H9 (cell line): ENCODE measurements at regions not wholly inside any gene's neighbourhood (a gene's known extent, or its start where the extent isn't known, plus 50 kb on each side); places are given as distances from the start of the nearest gene placed in this dataset.
A peak's percentile ranks its signal among the peaks of the same experiment; 100 is the strongest.

Source experiments
- DNase-seq: peaks from one replicate; pipeline ENCODE4 v3.0.0-alpha.2; 2017
- H2AFZ ChIP-seq: one replicate; pipeline ENCODE4 v1.6.1; 2013; ENCODE audit warnings: mild to moderate bottlenecking, low read length, control low read depth, moderate library complexity
- H2AK5ac ChIP-seq: 2 replicates; pipeline ENCODE4 v1.6.1; 2013; ENCODE audit warnings: low read length, control low read depth, mixed read lengths; ENCODE audit not compliant: insufficient read length
- H2BK120ac ChIP-seq: one replicate; pipeline ENCODE4 v1.6.1; 2013; ENCODE audit warnings: low read depth, mild to moderate bottlenecking, low read length, control low read depth, inconsistent platforms; ENCODE audit not compliant: poor library complexity, severe bottlenecking
- H2BK12ac ChIP-seq: 2 replicates; pipeline ENCODE4 v1.6.1; 2013; ENCODE audit warnings: low read length, control low read depth, mixed read lengths, low read depth; ENCODE audit not compliant: insufficient read length
- H2BK15ac ChIP-seq: 2 replicates; pipeline ENCODE4 v1.6.1; 2013; ENCODE audit warnings: low read depth, low read length, control low read depth
- H2BK20ac ChIP-seq: one replicate; pipeline ENCODE4 v1.6.1; 2013; ENCODE audit warnings: low read depth, mild to moderate bottlenecking, low read length, control low read depth, inconsistent platforms; ENCODE audit not compliant: poor library complexity, severe bottlenecking
- H2BK5ac ChIP-seq: 2 replicates; pipeline ENCODE4 v1.6.1; 2013; ENCODE audit warnings: low read length, control low read depth, mixed read lengths; ENCODE audit not compliant: insufficient read length
- H3K14ac ChIP-seq: 2 replicates; pipeline ENCODE4 v1.6.1; 2013; ENCODE audit warnings: low read length, control low read depth; ENCODE audit not compliant: insufficient read depth
- H3K18ac ChIP-seq: 2 replicates; pipeline ENCODE4 v1.6.1; 2013; ENCODE audit warnings: low read depth, mild to moderate bottlenecking, mixed read lengths, low read length, control low read depth; ENCODE audit not compliant: insufficient read length
- H3K23ac ChIP-seq: 2 replicates; pipeline ENCODE4 v1.6.1; 2013; ENCODE audit warnings: low read length, control low read depth, mixed read lengths, low read depth; ENCODE audit not compliant: insufficient read length
- H3K23me2 ChIP-seq: 2 replicates; pipeline ENCODE4 v1.6.1; 2013; ENCODE audit warnings: low read depth, mild to moderate bottlenecking, mixed read lengths, low read length, control low read depth; ENCODE audit not compliant: insufficient read length, poor library complexity, severe bottlenecking
- H3K27ac ChIP-seq: 2 replicates; pipeline ENCODE4 v1.5.1; 2013; ENCODE audit warnings: low read length, control low read depth, mixed read lengths, low read depth; ENCODE audit not compliant: insufficient read length
- H3K27me3 ChIP-seq: 2 replicates; pipeline ENCODE4 v1.6.1; 2013; ENCODE audit warnings: low read length, control low read depth, inconsistent platforms; ENCODE audit not compliant: insufficient read depth
- H3K4ac ChIP-seq: 2 replicates; pipeline ENCODE4 v1.6.1; 2013; ENCODE audit warnings: low read depth, mild to moderate bottlenecking, control low read depth, inconsistent platforms, low read length, moderate library complexity
- H3K4me1 ChIP-seq: 2 replicates; pipeline ENCODE4 v1.6.1; 2013; ENCODE audit warnings: low read length, control low read depth, inconsistent platforms; ENCODE audit not compliant: insufficient read depth
- H3K4me2 ChIP-seq: 2 replicates; pipeline ENCODE4 v1.6.1; 2013; ENCODE audit warnings: low read length, control low read depth, mixed read lengths; ENCODE audit not compliant: insufficient read length, insufficient read depth
- H3K56ac ChIP-seq: 2 replicates; pipeline ENCODE4 v1.6.1; 2013; ENCODE audit warnings: low read depth, mild to moderate bottlenecking, mixed read lengths, low read length, control low read depth; ENCODE audit not compliant: insufficient read length
- H3K79me1 ChIP-seq: 2 replicates; pipeline ENCODE4 v1.6.1; 2013; ENCODE audit warnings: low read depth, mild to moderate bottlenecking, moderate library complexity, low read length, control low read depth, inconsistent platforms; ENCODE audit not compliant: insufficient read depth, poor library complexity, severe bottlenecking
- H3K79me2 ChIP-seq: 2 replicates; pipeline ENCODE4 v1.6.1; 2013; ENCODE audit warnings: low read length, control low read depth, inconsistent platforms; ENCODE audit not compliant: insufficient read depth
- H3K9ac ChIP-seq: 2 replicates; pipeline ENCODE4 v1.6.1; 2013; ENCODE audit warnings: low read length, control low read depth, mixed read lengths; ENCODE audit not compliant: insufficient read length; ENCODE audit errors: extremely low read depth
- H3K9me3 ChIP-seq: one replicate; pipeline ENCODE4 v1.6.1; 2013; ENCODE audit warnings: low read depth, low read length, inconsistent platforms; ENCODE audit not compliant: control insufficient read depth
- H3T11ph ChIP-seq: one replicate; pipeline ENCODE4 v1.6.1; 2013; ENCODE audit warnings: mild to moderate bottlenecking, low read length, control low read depth, inconsistent platforms
- H4K20me1 ChIP-seq: one replicate; pipeline ENCODE4 v1.6.1; 2013; ENCODE audit not compliant: control insufficient read depth, insufficient read length, insufficient read depth
- H4K5ac ChIP-seq: 2 replicates; pipeline ENCODE4 v1.6.1; 2013; ENCODE audit warnings: low read depth, mild to moderate bottlenecking, mixed read lengths, low read length, control low read depth; ENCODE audit not compliant: insufficient read length
- H4K8ac ChIP-seq: replicated peaks from 2 replicates; pipeline ENCODE4 v1.6.1; 2013; ENCODE audit warnings: low read length, control low read depth, mixed read lengths, low read depth; ENCODE audit not compliant: insufficient read length
- H4K91ac ChIP-seq: 2 replicates; pipeline ENCODE4 v1.6.1; 2013; ENCODE audit warnings: low read depth, mild to moderate bottlenecking, moderate library complexity, mixed read lengths, low read length, control low read depth; ENCODE audit not compliant: insufficient read length
- H3K27ac Mint-ChIP-seq, 3 experiments: 2 replicates in 2 of 3; 3 replicates in 1 of 3; pipeline ENCODE4 v1.8.0; 2020 to 2021; ENCODE audit warnings: mixed read lengths in 3 of 3, mild to moderate bottlenecking in 1 of 3, moderate library complexity in 1 of 3
- H3K27me3 Mint-ChIP-seq: 2 replicates; pipeline ENCODE4 v1.8.0; 2021; ENCODE audit warnings: low read depth, mild to moderate bottlenecking, moderate library complexity, mixed read lengths
- H3K36me3 Mint-ChIP-seq, 3 experiments: 2 replicates in 2 of 3; 3 replicates in 1 of 3; pipeline ENCODE4 v1.8.0; 2020 to 2021; ENCODE audit warnings: low read depth in 3 of 3, mixed read lengths in 3 of 3; ENCODE audit not compliant: insufficient read depth in 1 of 3
- H3K4me1 Mint-ChIP-seq, 2 experiments: 2 replicates each; pipeline ENCODE4 v1.8.0; 2020; ENCODE audit warnings: mixed read lengths in 2 of 2
- H3K4me3 Mint-ChIP-seq, 2 experiments: 2 replicates in 1 of 2; 3 replicates in 1 of 2; pipeline ENCODE4 v1.8.0; 2020 to 2021; ENCODE audit warnings: mild to moderate bottlenecking in 2 of 2, mixed read lengths in 2 of 2, moderate library complexity in 1 of 2
- H3K9me3 Mint-ChIP-seq, 2 experiments: 2 replicates in 1 of 2; 3 replicates in 1 of 2; pipeline ENCODE4 v1.8.0; 2020; ENCODE audit warnings: mild to moderate bottlenecking in 2 of 2, mixed read lengths in 2 of 2, moderate library complexity in 1 of 2
- CTCF ChIP-seq: fragments of 200-600 bp; sonication (generic); conservative IDR thresholded peaks from 3 replicates; pipeline ENCODE4 v1.8.0; 2021; ENCODE audit warnings: antibody characterized with exemption, mild to moderate bottlenecking
- WGBS: extraction: QIAGEN DNeasy Blood & Tissue Kit; methylation state at CpG from one replicate; pipeline ENCODE4 v1.1.7; 2013; ENCODE audit warnings: missing lambda C conversion rate, low lambda C conversion rate, mixed read lengths; ENCODE audit not compliant: insufficient read length; ENCODE audit errors: extremely low coverage; 5-methylcytosine and 5-hydroxymethylcytosine counted together

- H4K91ac ChIP-seq = no peak overlapping the region
- no peak overlapping the region for H2BK120ac ChIP-seq
- WGBS = no CpG with 5 or more reads among the region's 2 CpGs
- H3K27ac ChIP-seq = no peak overlapping the region
- no peaks in the 10 kb centered on the region for H4K20me1 ChIP-seq
- no peak overlapping the region for H2BK20ac ChIP-seq
- H3K27me3 ChIP-seq = no peaks in the 10 kb centered on the region
- no peak overlapping the region for H3K56ac ChIP-seq
- no peaks in the 10 kb centered on the region for H3K9me3 Mint-ChIP-seq
- no peaks in the 10 kb centered on the region for H3K79me2 ChIP-seq
- no peak for DNase-seq
- no peak overlapping the region for H2AFZ ChIP-seq
- no peak for TF ChIP-seq CTCF
- H3T11ph ChIP-seq = no peak overlapping the region
- H3K4me2 ChIP-seq = no peak overlapping the region
- no peaks in the 10 kb centered on the region for H3K4me1 ChIP-seq
- no peak overlapping the region for H2AK5ac ChIP-seq
- H2BK12ac ChIP-seq = no peak overlapping the region
- H4K5ac ChIP-seq = no peak overlapping the region
- H3K4ac ChIP-seq = no peak overlapping the region
- no peak overlapping the region for H4K8ac ChIP-seq
- H3K27ac Mint-ChIP-seq = peak overlapping the region in 1 of 3 experiments; percentile 86; a peak in 1 of 7 replicates
- peaks cover 1% of the 10 kb centered on the region; the same call in 1 of the 2 replicates for H3K27me3 Mint-ChIP-seq
- no peak overlapping the region for H2BK5ac ChIP-seq
- H3K79me1 ChIP-seq = no peaks in the 10 kb centered on the region
- H3K36me3 Mint-ChIP-seq = no peaks in the 10 kb centered on the region
- no peak overlapping the region for H3K23ac ChIP-seq
- no peaks in the 10 kb centered on the region for H3K9me3 ChIP-seq
- H3K23me2 ChIP-seq = no peaks in the 10 kb centered on the region
- H3K4me3 Mint-ChIP-seq = no peak overlapping the region
- no peak overlapping the region for H3K18ac ChIP-seq
- H2BK15ac ChIP-seq = no peak overlapping the region
- H3K14ac ChIP-seq = no peak overlapping the region
- no peak overlapping the region for H3K9ac ChIP-seq
- H3K4me1 Mint-ChIP-seq = peaks cover 7 to 12% of the 10 kb centered on the region in 2 experiments
These were observed 239.4 kb upstream of the CTSO start for GRCh38 chr4:156193106-156193505.
